Fibroblast of lung (primary cell): ENCODE measurements at regions not wholly inside any gene's neighbourhood (a gene's known extent, or its start where the extent isn't known, plus 50 kb on each side); places are given as distances from the start of the nearest gene placed in this dataset.

Experiments
- DNase-seq, 2 donors: peaks; one replicate each; pipeline versions ENCODE4 v3.0.0 to v3.0.0-alpha.2; 2010; ENCODE audit warnings: low read depth in 2 of 2
- H2AFZ ChIP-seq: 2 replicates; pipeline ENCODE4 v1.5.1; 2012; ENCODE audit warnings: low read length, control low read depth, inconsistent platforms
- H3K27ac ChIP-seq: 2 replicates; pipeline ENCODE4 v1.5.1; 2011; ENCODE audit warnings: low read length, control low read depth; ENCODE audit not compliant: insufficient read depth
- H3K27me3 ChIP-seq: 2 replicates; pipeline ENCODE4 v1.5.1; 2011; ENCODE audit warnings: mild to moderate bottlenecking, low read length; ENCODE audit not compliant: control insufficient read depth, insufficient read depth
- H3K36me3 ChIP-seq: 2 replicates; pipeline ENCODE4 v1.5.1; 2011; ENCODE audit warnings: low read length; ENCODE audit not compliant: control insufficient read depth, insufficient read depth
- H3K4me1 ChIP-seq: 2 replicates; pipeline ENCODE4 v1.5.1; 2011; ENCODE audit warnings: low read length; ENCODE audit not compliant: control insufficient read depth, insufficient read depth; ENCODE audit errors: extremely low read depth
- H3K4me2 ChIP-seq: 2 replicates; pipeline ENCODE4 v1.5.1; 2011; ENCODE audit warnings: low read length, control low read depth; ENCODE audit not compliant: insufficient read depth; ENCODE audit errors: extremely low read depth
- H3K4me3 ChIP-seq, 4 experiments: fragments of 200-600 bp in 1 of 4; sonication (generic) in 1 of 4; replicated peaks in 1 of 4; 2 replicates each; pipeline ENCODE4 v1.5.1; 2011 to 2016; ENCODE audit warnings: low read length in 4 of 4, low read depth in 3 of 4, mild to moderate bottlenecking in 3 of 4, control low read depth in 2 of 4, inconsistent platforms in 1 of 4, mixed read lengths in 1 of 4; ENCODE audit not compliant: insufficient read depth in 1 of 4; ENCODE audit errors: control extremely low read depth in 1 of 4
- H3K79me2 ChIP-seq: 2 replicates; pipeline ENCODE4 v1.5.1; 2012; ENCODE audit warnings: mild to moderate bottlenecking, low read length, inconsistent platforms; ENCODE audit not compliant: control insufficient read depth, insufficient read depth
- H3K9ac ChIP-seq: 2 replicates; pipeline ENCODE4 v1.5.1; 2011; ENCODE audit warnings: mild to moderate bottlenecking, low read length, control low read depth; ENCODE audit not compliant: insufficient read depth
- H3K9me3 ChIP-seq: 2 replicates; pipeline ENCODE4 v1.5.1; 2012; ENCODE audit warnings: low read depth, low read length; ENCODE audit not compliant: control insufficient read depth, insufficient read depth
- H4K20me1 ChIP-seq: 2 replicates; pipeline ENCODE4 v1.5.1; 2011; ENCODE audit warnings: low read length; ENCODE audit not compliant: control insufficient read depth, insufficient read depth; ENCODE audit errors: extremely low read depth
- EZH2 ChIP-seq: IDR thresholded peaks from 2 replicates; pipeline ENCODE4 v1.5.1; 2012; ENCODE audit warnings: low read length, control low read depth, mild to moderate bottlenecking; ENCODE audit errors: missing control alignments
- TF ChIP-seq, protein P1 (sequence below), 2 donors: IDR thresholded peaks in 1 of 2; conservative IDR thresholded peaks in 1 of 2; 1 replicate in 1 of 2; 2 replicates in 1 of 2; pipeline ENCODE4 v1.5.1; 2011 to 2012; ENCODE audit warnings: low read length in 2 of 2, control low read depth in 1 of 2, inconsistent platforms in 1 of 2, low read depth in 1 of 2, mild to moderate bottlenecking in 1 of 2

DNA sequence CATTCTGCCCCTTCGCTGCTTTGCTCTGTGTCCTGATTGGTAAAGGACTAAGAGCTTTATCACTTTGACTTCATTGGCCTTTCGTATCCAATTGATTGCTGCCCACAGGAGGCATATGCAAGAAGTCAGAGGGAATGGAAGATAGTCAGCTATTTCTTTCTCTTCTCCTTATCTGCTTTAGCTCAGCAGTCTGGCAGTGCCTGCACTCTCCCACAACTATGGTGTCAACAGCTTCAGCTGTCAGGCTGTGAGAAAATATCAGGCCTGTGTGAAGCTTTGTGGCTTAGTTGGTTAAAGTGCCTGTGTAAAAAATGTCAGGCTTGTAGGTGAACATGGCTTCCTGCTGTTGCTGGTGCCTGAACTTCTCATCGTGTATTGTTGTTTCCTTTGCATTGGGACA is 243.0 kb downstream of the PCDH17 start:
- peak in 1 of 2 donors; percentile 44 for DNase-seq
- no peaks in the 10 kb centered on the region for H4K20me1 ChIP-seq
- no peak overlapping the region for H3K9ac ChIP-seq
- H3K36me3 ChIP-seq = no peaks in the 10 kb centered on the region
- no peak overlapping the region for H3K4me2 ChIP-seq
- no peaks in the 10 kb centered on the region for H3K4me1 ChIP-seq
- H2AFZ ChIP-seq = no peak overlapping the region
- no peak overlapping the region for H3K4me3 ChIP-seq
- H3K9me3 ChIP-seq = no peaks in the 10 kb centered on the region
- TF ChIP-seq, protein P1, sequence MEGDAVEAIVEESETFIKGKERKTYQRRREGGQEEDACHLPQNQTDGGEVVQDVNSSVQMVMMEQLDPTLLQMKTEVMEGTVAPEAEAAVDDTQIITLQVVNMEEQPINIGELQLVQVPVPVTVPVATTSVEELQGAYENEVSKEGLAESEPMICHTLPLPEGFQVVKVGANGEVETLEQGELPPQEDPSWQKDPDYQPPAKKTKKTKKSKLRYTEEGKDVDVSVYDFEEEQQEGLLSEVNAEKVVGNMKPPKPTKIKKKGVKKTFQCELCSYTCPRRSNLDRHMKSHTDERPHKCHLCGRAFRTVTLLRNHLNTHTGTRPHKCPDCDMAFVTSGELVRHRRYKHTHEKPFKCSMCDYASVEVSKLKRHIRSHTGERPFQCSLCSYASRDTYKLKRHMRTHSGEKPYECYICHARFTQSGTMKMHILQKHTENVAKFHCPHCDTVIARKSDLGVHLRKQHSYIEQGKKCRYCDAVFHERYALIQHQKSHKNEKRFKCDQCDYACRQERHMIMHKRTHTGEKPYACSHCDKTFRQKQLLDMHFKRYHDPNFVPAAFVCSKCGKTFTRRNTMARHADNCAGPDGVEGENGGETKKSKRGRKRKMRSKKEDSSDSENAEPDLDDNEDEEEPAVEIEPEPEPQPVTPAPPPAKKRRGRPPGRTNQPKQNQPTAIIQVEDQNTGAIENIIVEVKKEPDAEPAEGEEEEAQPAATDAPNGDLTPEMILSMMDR (conservative IDR thresholded peaks at IDR 0.05 in 1 of 2, IDR thresholded peaks at IDR 0.05 in 1 of 2; ENCODE audit: low read depth in 1 of 2, low read length in 2 of 2) = no peak
- no peak for TF ChIP-seq EZH2
- no peaks in the 10 kb centered on the region for H3K27me3 ChIP-seq
- no peaks in the 10 kb centered on the region for H3K79me2 ChIP-seq
- H3K27ac ChIP-seq = no peak overlapping the region

DNA sequence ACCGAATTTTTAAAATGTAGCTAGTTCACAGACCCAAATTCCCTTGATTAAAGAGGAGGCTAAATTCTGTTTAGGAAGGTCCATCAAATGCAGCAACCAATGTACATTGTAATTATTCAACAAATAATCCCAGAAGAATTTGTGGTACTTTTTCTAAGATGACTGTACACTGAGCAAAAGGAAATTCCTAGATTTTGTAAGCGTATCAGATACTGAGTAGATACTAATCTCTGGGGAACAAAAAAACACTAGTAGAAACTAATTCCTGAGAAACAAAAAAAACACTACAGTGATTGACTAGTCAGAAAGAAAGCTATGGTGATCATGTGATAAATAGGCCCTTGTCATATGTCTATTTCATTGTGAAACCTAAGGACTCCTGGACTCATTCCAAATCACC is 246.1 kb downstream of the PCDH17 start:
- TF ChIP-seq EZH2 = no peak
- TF ChIP-seq, protein P1 (conservative IDR thresholded peaks at IDR 0.05 in 1 of 2, IDR thresholded peaks at IDR 0.05 in 1 of 2; ENCODE audit: low read depth in 1 of 2, low read length in 2 of 2) = no peak

DNA sequence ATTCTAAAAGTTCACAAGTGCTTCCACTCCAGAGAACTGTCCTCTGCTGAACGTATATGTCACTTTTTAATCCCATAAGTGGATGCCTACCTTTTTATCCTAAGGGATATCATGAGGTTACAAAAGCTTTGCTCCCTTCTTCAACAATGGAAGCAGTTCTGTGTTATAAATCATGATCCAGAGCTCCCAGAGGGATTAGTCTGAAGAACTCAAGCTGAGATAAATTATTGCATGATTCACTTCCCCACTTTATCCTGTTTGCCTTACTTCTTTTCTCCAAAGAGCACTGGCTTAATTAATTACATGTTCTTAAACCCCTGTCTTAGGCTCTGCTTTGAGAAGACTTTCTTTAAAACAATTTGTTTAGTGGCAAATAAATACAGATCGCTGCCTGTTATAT is 246.7 kb downstream of the PCDH17 start:
- no peak overlapping the region for H3K4me2 ChIP-seq
- TF ChIP-seq EZH2 = no peak
- TF ChIP-seq, protein P1 (conservative IDR thresholded peaks at IDR 0.05 in 1 of 2, IDR thresholded peaks at IDR 0.05 in 1 of 2; ENCODE audit: low read depth in 1 of 2, low read length in 2 of 2) = no peak
- DNase-seq = peak in 1 of 2 donors; percentile 39
- H3K4me3 ChIP-seq = no peak overlapping the region
- no peak overlapping the region for H3K9ac ChIP-seq
- no peak overlapping the region for H3K27ac ChIP-seq
- H4K20me1 ChIP-seq = no peaks in the 10 kb centered on the region
- no peaks in the 10 kb centered on the region for H3K27me3 ChIP-seq
- H2AFZ ChIP-seq = no peak overlapping the region
- no peaks in the 10 kb centered on the region for H3K4me1 ChIP-seq
- H3K36me3 ChIP-seq = no peaks in the 10 kb centered on the region
- H3K9me3 ChIP-seq = no peaks in the 10 kb centered on the region
- H3K79me2 ChIP-seq = no peaks in the 10 kb centered on the region

More for the DNA sequence above, 246.1 kb downstream of the PCDH17 start:
- Histone ChIP-seq H3K79me2 (no peaks in the 10 kb centered on the region), H3K4me1 (no peaks in the 10 kb centered on the region), H3K36me3 (no peaks in the 10 kb centered on the region), H3K9ac (no peak overlapping the region), H2AFZ (no peak overlapping the region), H4K20me1 (no peaks in the 10 kb centered on the region), H3K9me3 (no peaks in the 10 kb centered on the region), H3K27ac (no peak overlapping the region), H3K4me2 (no peak overlapping the region), H3K4me3 (no peak overlapping the region), H3K27me3 (no peaks in the 10 kb centered on the region)
- peak in 1 of 2 donors; percentile 40 for DNase-seq
